Naive thymus-derived CD4-positive, alpha-beta T cell (primary cell): ENCODE measurements at regions not wholly inside any gene's neighbourhood (a gene's known extent, or its start where the extent isn't known, plus 50 kb on each side); places are given as distances from the start of the nearest gene placed in this dataset.

ENCODE experiments used
- ATAC-seq: fragments of 150-1000 bp; cut with Tn5 transposase; 2 replicates; pipeline ENCODE4 v1.10.0; 2021; ENCODE audit warnings: mild to moderate bottlenecking, moderate library complexity
- CTCF ChIA-PET: fragments of 350-600 bp; sonication (Branson Sonifier 250); formaldehyde crosslinking; loops from one replicate; lab custom pipeline; 2021; ENCODE audit warnings: antibody characterized with exemption; lab: Charles Lee
- POLR2A ChIA-PET: fragments of 350-600 bp; sonication (Branson Sonifier 250); formaldehyde crosslinking; loops from one replicate; lab custom pipeline; 2021; ENCODE audit warnings: antibody characterized with exemption, inconsistent platforms; lab: Charles Lee
- DNase-seq, 9 donors: peaks; one replicate each; pipeline versions ENCODE4 v3.0.0 to v3.0.0-alpha.2; 2020 to 2022; ENCODE audit warnings: mixed read lengths in 1 of 9
- H3K27ac ChIP-seq: one replicate; pipeline ENCODE4 v1.7.0; 2013; ENCODE audit warnings: mild to moderate bottlenecking, low read depth, low read length, moderate library complexity
- H3K27me3 ChIP-seq, 2 donors: one replicate each; pipeline ENCODE4 v1.7.0; 2013; ENCODE audit warnings: low read length in 2 of 2, mild to moderate bottlenecking in 2 of 2, moderate library complexity in 2 of 2; ENCODE audit not compliant: control insufficient read depth in 2 of 2, insufficient read depth in 2 of 2
- H3K36me3 ChIP-seq, 3 experiments: 1 replicate in 2 of 3; 2 replicates in 1 of 3; pipeline ENCODE4 v1.7.0; 2013; ENCODE audit warnings: low read length in 3 of 3, mild to moderate bottlenecking in 3 of 3, moderate library complexity in 1 of 3; ENCODE audit not compliant: insufficient read depth in 3 of 3, control insufficient read depth in 2 of 3
- H3K4me1 ChIP-seq, 2 donors: one replicate each; pipeline ENCODE4 v1.7.0; 2013; ENCODE audit warnings: low read length in 2 of 2, mild to moderate bottlenecking in 2 of 2, moderate library complexity in 1 of 2; ENCODE audit not compliant: control insufficient read depth in 2 of 2, insufficient read depth in 2 of 2
- H3K4me3 ChIP-seq: 2 replicates; pipeline ENCODE4 v1.7.0; 2013; ENCODE audit warnings: mild to moderate bottlenecking, low read length
- H3K9me3 ChIP-seq, 3 experiments: 1 replicate in 2 of 3; 2 replicates in 1 of 3; pipeline ENCODE4 v1.7.0; 2013; ENCODE audit warnings: low read length in 3 of 3; ENCODE audit not compliant: control insufficient read depth in 2 of 3
- H3K27ac Mint-ChIP-seq, 9 donors: one replicate each; pipeline ENCODE4 v1.8.0; 2020 to 2022; ENCODE audit warnings: mixed read lengths in 9 of 9, mild to moderate bottlenecking in 8 of 9, moderate library complexity in 5 of 9, inconsistent platforms in 2 of 9
- H3K27me3 Mint-ChIP-seq, 5 donors: one replicate each; pipeline ENCODE4 v1.8.0; 2021 to 2022; ENCODE audit warnings: mixed read lengths in 5 of 5, mild to moderate bottlenecking in 1 of 5
- H3K36me3 Mint-ChIP-seq, 5 donors: one replicate each; pipeline ENCODE4 v1.8.0; 2020 to 2022; ENCODE audit warnings: mixed read lengths in 5 of 5, mild to moderate bottlenecking in 3 of 5, inconsistent platforms in 1 of 5
- H3K4me1 Mint-ChIP-seq, 7 donors: one replicate each; pipeline ENCODE4 v1.8.0; 2020 to 2022; ENCODE audit warnings: mixed read lengths in 7 of 7, mild to moderate bottlenecking in 3 of 7, inconsistent platforms in 1 of 7
- H3K4me3 Mint-ChIP-seq, 10 donors: one replicate each; pipeline ENCODE4 v1.8.0; 2020 to 2022; ENCODE audit warnings: mild to moderate bottlenecking in 10 of 10, mixed read lengths in 10 of 10, moderate library complexity in 6 of 10, inconsistent platforms in 2 of 10
- H3K9me3 Mint-ChIP-seq, 11 donors: one replicate each; pipeline ENCODE4 v1.8.0; 2020 to 2022; ENCODE audit warnings: mixed read lengths in 11 of 11, mild to moderate bottlenecking in 4 of 11, inconsistent platforms in 1 of 11, moderate library complexity in 1 of 11
- intact Hi-C, 2 donors: fragments of 100-400 bp; cut with micrococcal nuclease; formaldehyde crosslinking; loops; one replicate each; pipeline ENCODE4 v1.15.1; 2023

- Mint-ChIP-seq H3K36me3 (peaks cover 0 to 3% (median 0%) of the 10 kb centered on the region in 5 donors), H3K27ac (no peak overlapping the region), H3K9me3 (peaks cover 0 to 14% (median 4%) of the 10 kb centered on the region in 11 donors), H3K4me3 (no peak overlapping the region), H3K4me1 (no peaks in the 10 kb centered on the region), H3K27me3 (no peaks in the 10 kb centered on the region)
- H3K27ac ChIP-seq = no peak overlapping the region
- H3K36me3 ChIP-seq = no peaks in the 10 kb centered on the region
- POLR2A ChIA-PET = no interaction called here
- H3K4me1 ChIP-seq = no peaks in the 10 kb centered on the region
- H3K4me3 ChIP-seq = no peak overlapping the region
- CTCF ChIA-PET = no interaction called here
- intact Hi-C loops = no loop called here
- ATAC-seq = no peak
- H3K27me3 ChIP-seq = no peaks in the 10 kb centered on the region
- no peak for DNase-seq
- no peaks in the 10 kb centered on the region for H3K9me3 ChIP-seq
Measured at GRCh38 chr4:27946799-27947198, 1086.2 kb downstream of the STIM2 start.

- no peaks in the 10 kb centered on the region for H3K9me3 ChIP-seq
- no peaks in the 10 kb centered on the region for H3K4me1 Mint-ChIP-seq
- H3K4me3 Mint-ChIP-seq = no peak overlapping the region
- H3K27me3 Mint-ChIP-seq = no peaks in the 10 kb centered on the region
- ChIA-PET CTCF (no interaction called here), POLR2A (no interaction called here)
- no peak for ATAC-seq
- no peak for DNase-seq
- intact Hi-C loops = no loop called here
- no peak overlapping the region for H3K4me3 ChIP-seq
- H3K27ac Mint-ChIP-seq = no peak overlapping the region
- H3K27me3 ChIP-seq = no peaks in the 10 kb centered on the region
- H3K27ac ChIP-seq = no peak overlapping the region
- no peaks in the 10 kb centered on the region for H3K4me1 ChIP-seq
- peaks cover 0 to 3% (median 0%) of the 10 kb centered on the region in 5 donors for H3K36me3 Mint-ChIP-seq
- H3K36me3 ChIP-seq = no peaks in the 10 kb centered on the region
- H3K9me3 Mint-ChIP-seq = peaks cover 0 to 14% (median 4%) of the 10 kb centered on the region in 11 donors
Measured at GRCh38 chr4:27947302-27947701, 1086.7 kb downstream of the STIM2 start.

- Histone ChIP-seq H3K27ac (no peak overlapping the region), H3K4me3 (no peak overlapping the region), H3K27me3 (no peaks in the 10 kb centered on the region), H3K4me1 (no peaks in the 10 kb centered on the region), H3K9me3 (no peaks in the 10 kb centered on the region), H3K36me3 (no peaks in the 10 kb centered on the region)
- ChIA-PET POLR2A (no interaction called here), CTCF (no interaction called here)
- Mint-ChIP-seq H3K4me3 (no peak overlapping the region), H3K27me3 (no peaks in the 10 kb centered on the region), H3K36me3 (no peaks in the 10 kb centered on the region), H3K27ac (no peak overlapping the region), H3K4me1 (no peaks in the 10 kb centered on the region), H3K9me3 (peaks cover 0 to 16% (median 3%) of the 10 kb centered on the region in 11 donors)
- no peak for DNase-seq
- ATAC-seq = no peak
- intact Hi-C loops = no loop called here
Measured at GRCh38 chr4:27964095-27964494, 1103.5 kb downstream of the STIM2 start.

GRCh38 chr4:27966664-27967063 lies 1106.0 kb downstream of the STIM2 start:
- POLR2A ChIA-PET = no interaction called here
- Mint-ChIP-seq H3K36me3 (no peaks in the 10 kb centered on the region), H3K27me3 (no peaks in the 10 kb centered on the region), H3K4me3 (no peak overlapping the region), H3K27ac (no peak overlapping the region), H3K4me1 (no peaks in the 10 kb centered on the region), H3K9me3 (peaks cover 0 to 23% (median 4%) of the 10 kb centered on the region in 11 donors)
- H3K27me3 ChIP-seq = no peaks in the 10 kb centered on the region
- intact Hi-C loops = no loop called here
- no peaks in the 10 kb centered on the region for H3K9me3 ChIP-seq
- no peak overlapping the region for H3K4me3 ChIP-seq
- no peaks in the 10 kb centered on the region for H3K4me1 ChIP-seq
- ATAC-seq = no peak
- no peak overlapping the region for H3K27ac ChIP-seq
- CTCF ChIA-PET = no interaction called here
- no peaks in the 10 kb centered on the region for H3K36me3 ChIP-seq
- no peak for DNase-seq

GRCh38 chr4:27973056-27973455 lies 1112.4 kb downstream of the STIM2 start:
- no peak overlapping the region for H3K27ac ChIP-seq
- CTCF ChIA-PET = no interaction called here
- peaks cover 5 to 21% (median 10%) of the 10 kb centered on the region in 11 donors for H3K9me3 Mint-ChIP-seq
- H3K4me1 Mint-ChIP-seq = no peaks in the 10 kb centered on the region
- H3K27me3 ChIP-seq = no peaks in the 10 kb centered on the region
- H3K36me3 Mint-ChIP-seq = no peaks in the 10 kb centered on the region
- no peak overlapping the region for H3K27ac Mint-ChIP-seq
- no peaks in the 10 kb centered on the region for H3K4me1 ChIP-seq
- POLR2A ChIA-PET = no interaction called here
- H3K9me3 ChIP-seq = no peaks in the 10 kb centered on the region
- H3K4me3 Mint-ChIP-seq = no peak overlapping the region
- H3K27me3 Mint-ChIP-seq = no peaks in the 10 kb centered on the region
- ATAC-seq (no peak), DNase-seq (no peak)
- no peaks in the 10 kb centered on the region for H3K36me3 ChIP-seq
- no peak overlapping the region for H3K4me3 ChIP-seq
- intact Hi-C loops = no loop called here

- ChIA-PET CTCF (no interaction called here), POLR2A (no interaction called here)
- ATAC-seq (no peak), DNase-seq (no peak)
- H3K4me1 ChIP-seq = no peaks in the 10 kb centered on the region
- H3K27ac Mint-ChIP-seq = no peak overlapping the region
- H3K9me3 ChIP-seq = no peaks in the 10 kb centered on the region
- peaks cover 4 to 20% (median 10%) of the 10 kb centered on the region in 11 donors for H3K9me3 Mint-ChIP-seq
- H3K27me3 ChIP-seq = no peaks in the 10 kb centered on the region
- no peak overlapping the region for H3K4me3 ChIP-seq
- intact Hi-C loops = no loop called here
- H3K4me3 Mint-ChIP-seq = no peak overlapping the region
- no peaks in the 10 kb centered on the region for H3K36me3 ChIP-seq
- H3K36me3 Mint-ChIP-seq = no peaks in the 10 kb centered on the region
- H3K27ac ChIP-seq = no peak overlapping the region
- H3K27me3 Mint-ChIP-seq = no peaks in the 10 kb centered on the region
- H3K4me1 Mint-ChIP-seq = no peaks in the 10 kb centered on the region
Measured at GRCh38 chr4:27973700-27974099, 1113.1 kb downstream of the STIM2 start.

GRCh38 chr4:27974339-27974738 lies 1113.7 kb downstream of the STIM2 start:
- Histone ChIP-seq H3K4me1 (no peaks in the 10 kb centered on the region), H3K9me3 (no peaks in the 10 kb centered on the region), H3K4me3 (no peak overlapping the region), H3K27ac (no peak overlapping the region), H3K36me3 (no peaks in the 10 kb centered on the region), H3K27me3 (no peaks in the 10 kb centered on the region)
- intact Hi-C loops = no loop called here
- no peaks in the 10 kb centered on the region for H3K36me3 Mint-ChIP-seq
- peak overlapping the region in 1 of 9 donors; percentile 2 for H3K27ac Mint-ChIP-seq
- no peaks in the 10 kb centered on the region for H3K27me3 Mint-ChIP-seq
- ChIA-PET CTCF (no interaction called here), POLR2A (no interaction called here)
- no peaks in the 10 kb centered on the region for H3K4me1 Mint-ChIP-seq
- ATAC-seq (no peak), DNase-seq (no peak)
- H3K4me3 Mint-ChIP-seq = no peak overlapping the region
- peaks cover 4 to 23% (median 13%) of the 10 kb centered on the region in 11 donors for H3K9me3 Mint-ChIP-seq
